VCaP (cell line): ENCODE measurements at regions not wholly inside any gene's neighbourhood (a gene's known extent, or its start where the extent isn't known, plus 50 kb on each side); places are given as distances from the start of the nearest gene placed in this dataset.

Experiments used
- H3K27ac ChIP-seq: fragments of 450-650 bp; 2 replicates; pipeline ENCODE4 v1.5.1; 2017
- CTCF ChIP-seq: fragments of 450-650 bp; conservative IDR thresholded peaks from 2 replicates; pipeline ENCODE4 v1.5.1; 2017; ENCODE audit warnings: mild to moderate bottlenecking, moderate library complexity

DNA sequence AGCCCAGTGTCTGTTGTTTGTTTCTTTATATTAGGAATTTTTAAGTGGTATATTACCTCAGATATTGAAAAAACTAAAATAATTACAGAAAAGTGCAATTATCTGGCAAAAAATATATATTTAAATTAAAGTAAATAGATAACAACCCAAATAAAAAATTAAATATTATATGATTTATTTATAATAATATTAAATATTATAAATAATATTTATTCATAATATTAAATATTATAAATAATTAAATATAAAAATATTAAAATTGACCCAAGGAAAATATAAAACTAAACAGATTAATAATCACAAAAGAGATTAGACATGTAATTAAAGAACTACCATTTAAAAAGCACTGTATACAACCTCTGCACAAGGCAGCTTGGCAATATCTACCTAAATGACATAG, 331.9 kb upstream of the POGK start:
- no peak overlapping the region for H3K27ac ChIP-seq
- TF ChIP-seq CTCF = no peak

DNA sequence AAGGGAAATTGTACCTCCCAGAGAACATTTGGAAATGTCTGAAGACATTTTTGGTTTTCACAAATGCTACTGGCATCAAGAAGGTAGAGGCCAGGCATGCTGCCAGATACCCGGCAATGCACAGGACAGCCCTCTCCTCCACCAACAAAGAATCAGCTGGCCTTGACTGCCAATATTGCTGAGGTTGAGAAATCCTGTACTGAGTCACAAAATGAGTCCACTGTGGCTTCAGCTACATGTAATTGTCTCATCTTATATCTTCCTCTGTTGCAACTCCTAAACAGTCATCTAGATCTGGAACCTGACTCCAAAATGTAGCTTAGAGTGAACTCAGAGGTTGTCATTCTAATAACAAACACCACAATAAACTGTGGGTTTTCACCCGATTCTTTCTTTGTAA, 327.5 kb upstream of the POGK start:
- H3K27ac ChIP-seq = no peak overlapping the region
- TF ChIP-seq CTCF = no peak

DNA sequence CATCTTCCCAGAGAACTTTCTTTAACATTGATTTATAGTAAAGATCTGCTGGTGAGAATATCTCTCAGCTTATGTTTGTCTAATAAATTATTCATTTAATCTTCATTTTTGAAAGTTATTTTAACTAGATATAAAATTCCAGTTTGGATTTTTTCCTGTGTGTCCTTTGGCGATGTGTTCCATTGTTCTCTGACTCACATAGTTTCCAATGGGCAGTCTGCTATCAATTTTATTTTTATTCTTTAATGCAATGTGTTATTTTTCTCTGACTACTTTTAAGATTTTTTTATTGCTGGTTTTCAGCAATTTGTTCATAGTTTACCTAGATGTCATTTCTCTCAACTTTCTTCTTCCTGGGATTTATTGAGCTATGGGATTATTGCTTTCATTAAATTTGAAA, 325.2 kb upstream of the POGK start:
- no peak for TF ChIP-seq CTCF
- H3K27ac ChIP-seq = no peak overlapping the region

GRCh38 chr1:166527752-166528151, 311.5 kb upstream of the POGK start:
- H3K27ac ChIP-seq = no peak overlapping the region
- TF ChIP-seq CTCF = no peak

- TF ChIP-seq CTCF = no peak
- no peak overlapping the region for H3K27ac ChIP-seq
Measured at GRCh38 chr1:166538646-166539045, 300.6 kb upstream of the POGK start.

GRCh38 chr1:166544036-166544435, 295.2 kb upstream of the POGK start:
- H3K27ac ChIP-seq = no peak overlapping the region
- TF ChIP-seq CTCF = no peak

- H3K27ac ChIP-seq = no peak overlapping the region
- TF ChIP-seq CTCF = no peak
Measured at GRCh38 chr1:166544561-166544960, 294.7 kb upstream of the POGK start.

- no peak for TF ChIP-seq CTCF
- H3K27ac ChIP-seq = no peak overlapping the region
Measured at GRCh38 chr1:166552706-166553105, 286.6 kb upstream of the POGK start.
